ENCODE measurements at regions not wholly inside any gene's neighbourhood (a gene's known extent, or its start where the extent isn't known, plus 50 kb on each side); places are given as distances from the start of the nearest gene placed in this dataset.

DNA sequence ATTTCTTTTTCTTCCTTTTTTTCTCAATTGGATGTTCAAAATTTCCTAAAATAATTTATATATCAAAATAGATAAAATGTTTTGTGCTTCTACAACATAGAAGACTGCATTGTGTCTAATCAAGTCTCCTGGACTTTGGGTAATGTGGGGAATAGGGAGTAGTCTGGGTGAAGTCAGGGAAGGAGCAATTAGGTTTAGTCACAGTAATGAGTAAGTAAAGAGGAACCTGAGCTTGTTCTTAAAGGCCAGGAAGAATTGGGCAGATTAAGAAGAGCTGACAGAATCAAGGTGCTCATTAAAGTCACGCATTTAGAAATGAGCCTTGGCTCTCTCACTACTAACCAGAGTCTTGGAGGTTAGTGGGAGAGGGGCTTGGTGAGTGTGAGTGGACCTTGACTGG lies 233.3 kb upstream of the SSTR1 start:
- TF ChIP-seq, protein P1, sequence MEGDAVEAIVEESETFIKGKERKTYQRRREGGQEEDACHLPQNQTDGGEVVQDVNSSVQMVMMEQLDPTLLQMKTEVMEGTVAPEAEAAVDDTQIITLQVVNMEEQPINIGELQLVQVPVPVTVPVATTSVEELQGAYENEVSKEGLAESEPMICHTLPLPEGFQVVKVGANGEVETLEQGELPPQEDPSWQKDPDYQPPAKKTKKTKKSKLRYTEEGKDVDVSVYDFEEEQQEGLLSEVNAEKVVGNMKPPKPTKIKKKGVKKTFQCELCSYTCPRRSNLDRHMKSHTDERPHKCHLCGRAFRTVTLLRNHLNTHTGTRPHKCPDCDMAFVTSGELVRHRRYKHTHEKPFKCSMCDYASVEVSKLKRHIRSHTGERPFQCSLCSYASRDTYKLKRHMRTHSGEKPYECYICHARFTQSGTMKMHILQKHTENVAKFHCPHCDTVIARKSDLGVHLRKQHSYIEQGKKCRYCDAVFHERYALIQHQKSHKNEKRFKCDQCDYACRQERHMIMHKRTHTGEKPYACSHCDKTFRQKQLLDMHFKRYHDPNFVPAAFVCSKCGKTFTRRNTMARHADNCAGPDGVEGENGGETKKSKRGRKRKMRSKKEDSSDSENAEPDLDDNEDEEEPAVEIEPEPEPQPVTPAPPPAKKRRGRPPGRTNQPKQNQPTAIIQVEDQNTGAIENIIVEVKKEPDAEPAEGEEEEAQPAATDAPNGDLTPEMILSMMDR (IDR thresholded peaks at IDR 0.05): no peak
- TF ChIP-seq POLR2AphosphoS5 (IDR thresholded peaks at IDR 0.05): no peak
- no peak for TF ChIP-seq EP300 (IDR thresholded peaks at IDR 0.05)
- no peak for TF ChIP-seq POLR2A (IDR thresholded peaks at IDR 0.05)
